ENCODE measurements at regions not wholly inside any gene's neighbourhood (a gene's known extent, or its start where the extent isn't known, plus 50 kb on each side); places are given as distances from the start of the nearest gene placed in this dataset.

DNA sequence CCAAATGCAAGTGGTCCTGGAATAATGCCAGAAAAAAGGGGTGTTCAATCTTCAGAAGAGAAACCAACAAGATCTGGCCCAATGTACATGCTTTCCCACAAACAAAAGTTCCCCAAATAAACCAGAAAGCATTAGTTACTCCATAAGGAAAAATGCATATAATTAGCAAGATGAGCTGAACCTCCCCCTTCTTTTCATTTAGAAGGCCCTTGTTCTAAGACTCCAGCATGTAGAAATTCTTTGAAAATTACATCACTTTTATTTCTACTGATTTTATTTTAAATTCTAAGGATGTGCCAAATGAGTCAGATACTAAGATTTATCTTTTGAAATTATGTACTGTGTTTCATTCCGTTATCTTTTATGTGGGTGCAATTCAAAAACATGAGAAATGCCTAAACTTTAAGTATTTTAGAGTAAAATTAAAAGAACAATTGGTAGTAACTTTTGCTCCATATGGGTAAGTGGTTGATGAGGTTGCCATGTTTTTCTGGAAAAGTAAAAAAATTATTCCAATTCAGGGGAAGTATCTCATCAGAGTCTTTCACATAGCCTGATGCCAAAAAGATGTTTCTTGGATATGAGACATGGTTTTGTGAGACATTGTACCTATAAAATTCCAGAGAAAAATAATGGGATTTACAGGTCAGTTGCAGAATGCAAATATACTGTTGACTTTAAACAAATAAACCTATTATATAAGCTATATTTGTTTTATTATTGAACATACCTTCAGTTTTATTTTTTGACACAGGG, 106.5 kb upstream of the CCDC112 start:
- DNase-seq, result no peak

DNA sequence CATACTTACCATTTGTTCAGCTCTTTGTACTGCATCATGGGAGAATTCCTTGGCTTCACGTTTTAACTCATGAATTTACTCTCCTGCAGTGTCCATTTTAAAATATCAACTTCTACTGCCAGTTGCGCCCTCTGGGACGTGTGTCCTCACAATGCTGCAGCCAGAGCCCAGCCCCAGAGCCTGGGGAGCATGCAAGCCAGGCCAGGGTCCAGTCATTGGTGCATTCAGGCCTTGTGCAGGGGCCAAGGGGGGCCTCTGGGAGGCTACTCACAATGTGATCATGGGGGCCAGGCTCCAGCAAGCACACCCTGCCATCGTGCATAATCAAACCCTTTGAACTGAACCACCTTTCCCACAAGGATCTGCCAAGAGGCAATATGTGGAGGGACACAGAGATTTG, 105.6 kb upstream of the CCDC112 start:
- DNase-seq, result no peak

DNA sequence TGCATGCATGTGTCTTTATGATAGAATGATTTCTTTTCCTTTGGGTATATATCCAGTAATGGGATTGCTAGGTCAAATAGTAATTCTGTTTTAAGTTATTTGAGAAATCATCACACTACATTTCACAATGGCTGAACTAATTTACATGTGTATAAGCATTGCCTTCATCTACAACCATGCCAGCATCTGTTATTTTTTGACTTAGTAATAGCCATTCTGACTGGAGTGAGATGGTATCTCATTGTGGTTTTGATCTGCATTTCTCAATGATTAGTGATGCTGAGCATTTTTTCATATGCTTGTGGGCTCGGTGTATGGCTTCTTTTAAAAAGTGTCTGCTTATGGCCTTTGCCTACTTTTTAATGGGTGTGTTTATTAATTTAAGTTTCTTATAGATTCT, 102.3 kb upstream of the CCDC112 start:
- DNase-seq, result no peak

- no peak for DNase-seq
These were observed 100.2 kb upstream of the CCDC112 start for GRCh38 chr5:115396688-115397087.

GRCh38 chr5:115396081-115396480, 99.6 kb upstream of the CCDC112 start:
- DNase-seq, result no peak

DNA sequence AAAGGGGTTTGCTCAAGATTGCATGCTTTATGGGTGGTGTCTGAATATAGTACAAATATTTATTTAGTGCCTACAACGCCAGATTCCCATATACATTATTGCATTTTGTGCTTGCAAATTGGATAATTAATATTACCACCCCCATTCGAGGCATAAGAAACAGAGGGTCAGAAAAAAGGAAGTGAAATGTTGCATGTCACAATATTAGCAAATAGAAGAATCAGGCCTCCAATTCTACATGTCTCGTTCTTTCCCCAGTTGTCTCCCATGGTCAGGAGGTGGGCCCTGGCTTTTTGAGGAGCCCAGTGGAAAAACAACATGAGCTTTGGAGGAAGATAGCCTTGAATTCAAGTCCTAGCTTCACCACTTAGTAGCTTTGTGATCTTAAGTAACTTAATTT, 98.1 kb upstream of the CCDC112 start:
- DNase-seq, result no peak

DNA sequence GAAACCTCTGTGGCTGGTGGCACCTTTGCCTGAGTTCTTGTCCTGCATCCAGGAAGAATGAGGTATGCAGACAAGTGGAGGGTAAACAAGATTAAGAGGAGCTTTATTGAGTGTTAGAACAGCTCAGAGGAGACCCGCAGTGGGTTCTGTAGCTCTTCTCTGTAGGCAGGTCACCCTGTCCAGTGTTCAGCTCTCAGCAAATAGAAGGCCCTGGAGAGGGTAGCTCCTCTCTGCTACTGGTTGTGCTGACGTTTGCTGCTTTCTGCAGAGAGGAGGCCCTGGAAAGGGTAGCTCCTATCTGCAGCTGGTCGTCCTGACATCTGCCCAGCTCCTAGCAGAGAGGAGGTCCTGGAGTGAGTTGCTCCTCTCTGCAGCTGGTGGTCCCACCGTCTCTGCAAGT, 96.8 kb upstream of the CCDC112 start:
- DNase-seq, result no peak

DNA sequence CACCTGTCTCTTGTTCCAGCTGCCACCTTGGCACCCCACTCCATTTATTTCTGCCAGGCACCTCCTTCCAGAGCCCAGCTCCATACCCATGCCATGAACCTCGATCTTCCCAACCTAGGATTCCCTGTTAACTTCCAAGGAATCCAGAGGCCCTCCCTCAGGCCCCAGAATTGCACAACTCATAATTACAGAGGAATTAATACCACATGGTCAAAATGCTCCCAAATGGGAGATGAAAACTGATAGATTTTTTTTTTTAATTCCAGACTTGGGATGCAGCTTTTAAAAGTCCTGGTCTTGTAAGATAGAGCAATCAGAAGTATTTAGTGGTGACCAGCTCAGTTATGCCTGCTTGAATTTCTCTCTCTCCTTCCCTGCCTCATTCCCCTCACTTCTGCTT, 96.2 kb upstream of the CCDC112 start:
- no peak for DNase-seq

DNA sequence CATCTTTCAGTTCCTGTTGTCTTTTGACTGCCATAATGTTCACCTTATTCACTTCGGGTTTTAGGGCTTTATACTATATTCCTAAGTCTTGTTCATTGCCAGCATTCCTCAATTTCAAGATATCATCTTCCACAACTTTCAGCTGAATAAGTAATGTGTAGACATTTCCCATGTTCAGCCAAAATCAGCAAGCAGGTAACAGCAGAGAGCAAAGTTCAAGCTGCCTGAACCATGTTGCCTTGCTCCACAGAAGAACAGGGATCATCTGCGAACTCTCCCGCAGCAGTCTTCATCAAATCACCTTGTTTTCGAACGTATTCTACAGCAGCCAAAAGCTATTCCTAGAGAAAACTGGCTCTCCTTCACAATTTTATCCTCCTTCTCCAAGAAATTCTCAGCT, 95.3 kb upstream of the CCDC112 start:
- no peak for DNase-seq

GRCh38 chr5:115389799-115390382, 93.4 kb upstream of the CCDC112 start:
- DNase-seq, result no peak

DNA sequence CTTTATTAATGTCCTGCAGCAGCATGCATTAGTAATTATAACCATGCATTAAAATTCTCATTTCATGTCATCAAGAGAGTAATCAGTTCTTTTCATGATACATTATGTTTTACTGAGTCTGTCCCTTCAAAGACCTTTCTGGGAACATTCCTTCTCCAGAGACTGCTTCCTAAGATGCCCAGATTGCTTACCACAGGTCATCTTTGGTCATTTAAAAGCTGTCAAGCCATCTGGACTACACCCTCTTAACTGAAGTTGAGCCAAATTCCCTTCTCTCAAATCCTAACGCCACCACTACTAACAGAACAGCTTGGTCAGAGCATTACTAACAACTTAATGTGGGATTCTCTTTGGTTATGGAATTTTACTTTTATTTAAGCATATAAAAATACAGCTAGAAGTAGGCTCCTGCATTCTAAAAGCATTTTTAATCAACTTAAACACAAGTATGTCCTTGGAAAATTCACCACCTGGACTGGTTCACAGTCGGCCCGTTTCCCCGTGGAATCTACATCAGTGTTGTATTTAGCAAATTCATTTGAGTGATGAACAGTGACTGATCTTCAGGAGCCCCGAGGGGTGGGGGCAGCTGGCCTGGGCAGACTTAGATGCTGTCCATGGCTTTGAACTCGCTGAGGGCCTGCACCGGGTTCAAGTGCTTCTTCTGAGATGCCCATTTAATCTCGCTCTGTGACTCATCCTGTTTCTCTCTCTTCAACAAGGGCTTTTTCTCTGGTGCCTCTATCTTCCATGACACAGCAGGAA, 92.8 kb upstream of the CCDC112 start:
- DNase-seq, result no peak

DNA sequence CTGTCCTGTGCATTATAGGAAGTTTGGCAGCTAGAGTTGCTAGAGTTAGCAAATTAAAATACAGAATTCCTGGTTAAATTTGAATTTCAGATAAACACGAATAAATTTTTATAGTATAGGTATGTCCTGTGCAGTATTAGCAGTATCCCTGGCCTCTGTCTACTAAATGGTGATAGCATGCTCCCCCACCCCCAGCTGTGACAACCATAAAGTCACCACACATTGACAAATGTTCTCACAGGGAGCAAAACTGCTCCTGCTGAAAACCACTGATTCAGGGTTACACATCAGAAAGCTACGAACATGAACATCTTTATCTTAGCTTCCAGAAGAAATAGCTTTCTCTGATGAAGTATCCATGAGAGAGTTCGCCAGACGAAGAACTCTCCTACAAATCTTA, 91.8 kb upstream of the CCDC112 start:
- no peak for DNase-seq

DNA sequence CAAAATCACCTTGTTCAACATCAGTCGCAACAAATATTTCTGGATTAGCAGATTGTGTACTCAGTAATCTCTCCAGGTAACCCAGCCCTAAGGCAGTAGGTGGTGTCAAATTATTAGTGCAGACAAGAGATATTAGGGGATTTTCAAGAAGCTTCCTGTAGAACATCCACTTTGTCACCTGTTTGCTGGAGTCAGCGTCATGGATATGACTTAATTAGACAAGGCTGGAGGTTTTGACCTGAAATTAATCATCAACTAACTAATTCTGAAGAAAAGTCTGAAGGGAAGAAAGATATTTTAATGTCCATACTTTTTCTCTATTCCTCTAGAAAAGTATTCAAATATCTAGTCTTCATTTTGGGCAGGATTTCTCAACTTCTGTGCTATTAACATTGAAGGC, 91.4 kb upstream of the CCDC112 start:
- no peak for DNase-seq

- no peak for DNase-seq
These were observed 90.2 kb upstream of the CCDC112 start for GRCh38 chr5:115386657-115387056.

GRCh38 chr5:115384587-115385375, 88.3 kb upstream of the CCDC112 start:
- DNase-seq, result no peak

GRCh38 chr5:115382989-115383388, 86.5 kb upstream of the CCDC112 start:
- no peak for DNase-seq

- DNase-seq, result no peak
These were observed 85.6 kb upstream of the CCDC112 start for GRCh38 chr5:115381911-115382662.

DNA sequence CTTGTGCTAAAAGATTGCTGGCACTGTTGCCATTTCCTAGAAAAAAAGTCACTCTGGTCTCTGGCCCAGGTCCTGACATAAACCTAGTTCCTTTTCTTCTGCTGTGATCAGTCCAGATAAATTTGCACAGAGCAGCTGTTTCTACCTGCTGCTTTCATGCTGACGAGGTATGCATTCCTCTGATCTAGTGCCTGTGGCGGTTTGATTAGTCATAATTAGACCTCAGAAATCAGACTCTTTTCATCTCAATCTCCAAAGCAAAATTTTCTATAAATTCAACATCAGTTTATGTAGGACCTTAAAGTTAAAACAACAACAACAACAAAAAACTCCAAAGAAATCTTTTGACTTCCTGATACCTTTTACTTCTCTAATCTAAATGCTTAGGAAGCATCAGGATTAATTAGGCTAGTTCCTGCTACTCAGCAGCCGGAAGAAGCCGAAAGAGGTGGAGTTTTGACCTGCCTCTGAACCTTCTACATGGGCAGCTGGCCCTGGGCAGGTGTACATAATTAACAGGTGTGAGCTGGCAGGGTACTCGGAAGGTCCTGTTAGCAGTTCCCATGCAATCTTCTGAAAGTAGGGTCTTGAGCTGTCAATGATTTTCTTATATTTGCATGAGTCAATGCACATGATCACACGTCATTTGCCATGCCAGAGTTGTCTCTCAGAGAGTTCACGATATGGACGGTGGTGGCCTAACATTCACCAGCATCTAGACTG, 83.3 kb upstream of the CCDC112 start:
- no peak for DNase-seq

- DNase-seq, result no peak
These were observed 82.3 kb upstream of the CCDC112 start for GRCh38 chr5:115378754-115379153.

DNA sequence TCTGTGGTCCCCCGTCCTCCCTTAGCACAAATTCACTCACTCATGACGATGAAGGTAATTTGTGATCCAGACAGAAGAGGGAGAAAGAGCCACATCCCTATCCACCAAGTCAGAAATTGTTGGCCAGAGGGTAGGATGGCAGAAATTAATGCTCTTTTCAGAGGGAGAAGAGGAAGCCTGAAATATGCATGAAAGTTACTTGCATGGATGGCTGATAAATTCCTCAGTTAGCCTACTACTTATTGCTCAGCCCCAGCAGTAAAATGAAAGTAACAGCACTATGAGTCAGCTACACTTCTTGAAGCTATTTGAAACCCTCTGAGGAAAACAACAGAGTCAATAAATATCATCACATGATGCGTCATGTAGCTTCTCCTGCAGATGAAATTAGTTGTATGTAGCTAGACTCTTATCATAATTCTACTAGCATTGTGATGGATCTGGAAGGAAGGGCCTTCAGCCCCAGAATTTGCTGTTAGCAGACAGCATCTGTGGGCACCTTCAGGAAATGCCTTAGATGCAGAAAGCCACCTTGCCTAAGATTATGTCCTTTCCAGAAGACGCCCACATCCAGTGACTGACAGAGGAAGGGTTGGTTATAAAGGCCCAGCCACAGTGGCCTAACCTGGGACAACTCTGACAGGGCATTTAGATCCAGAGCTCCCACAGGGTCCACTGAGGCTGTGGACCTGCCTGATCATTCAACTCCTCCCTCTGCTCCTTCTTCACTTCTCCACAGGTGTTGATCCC, 81.2 kb upstream of the CCDC112 start:
- no peak for DNase-seq

- no peak for DNase-seq
These were observed 79.4 kb upstream of the CCDC112 start for GRCh38 chr5:115375893-115376292.

All from NCI-H1092 treated with DMSO at 0.1 percent for 48 hours (cell line).